ENCODE measurements at regions not wholly inside any gene's neighbourhood (a gene's known extent, or its start where the extent isn't known, plus 50 kb on each side); places are given as distances from the start of the nearest gene placed in this dataset.

GRCh38 chr4:157509341-157509740 is 288.8 kb downstream of the GRIA2 start:
- no peak for ATAC-seq
- intact Hi-C loops (cut with micrococcal nuclease): no loop called here

GRCh38 chr4:157502656-157503055 is 282.1 kb downstream of the GRIA2 start:
- intact Hi-C loops (cut with micrococcal nuclease): no loop called here
- DNase-seq (no peak), ATAC-seq (no peak)

More at GRCh38 chr4:157509341-157509740, 288.8 kb downstream of the GRIA2 start:
- DNase-seq: no peak

- intact Hi-C loops (cut with micrococcal nuclease): no loop called here
- DNase-seq: no peak
- no peak for ATAC-seq
Measured at GRCh38 chr4:157459785-157460184, 239.3 kb downstream of the GRIA2 start.

- no peak for DNase-seq
- no peak for ATAC-seq
- intact Hi-C loops (cut with micrococcal nuclease): no loop called here
Measured at GRCh38 chr4:157447195-157447594, 226.7 kb downstream of the GRIA2 start.

- ATAC-seq (no peak), DNase-seq (no peak)
- intact Hi-C loops (cut with micrococcal nuclease): no loop called here
Measured at GRCh38 chr4:157444014-157444413, 223.5 kb downstream of the GRIA2 start.

- intact Hi-C loops (cut with micrococcal nuclease): no loop called here
- DNase-seq (no peak), ATAC-seq (no peak)
Measured at GRCh38 chr4:157443537-157443936, 223.0 kb downstream of the GRIA2 start.

GRCh38 chr4:157425897-157426296 is 205.4 kb downstream of the GRIA2 start:
- ATAC-seq: no peak
- intact Hi-C loops (cut with micrococcal nuclease): no loop called here
- no peak for DNase-seq

- no peak for ATAC-seq
- intact Hi-C loops (cut with micrococcal nuclease): no loop called here
- DNase-seq: no peak
Measured at GRCh38 chr4:157423526-157424020, 203.0 kb downstream of the GRIA2 start.

GRCh38 chr4:157421365-157421764 is 200.8 kb downstream of the GRIA2 start:
- ATAC-seq: no peak
- intact Hi-C loops (cut with micrococcal nuclease): no loop called here

More at GRCh38 chr4:157421365-157421764, 200.8 kb downstream of the GRIA2 start:
- DNase-seq: no peak
